Colonic mucosa (tissue), 4 donors: ENCODE measurements at regions not wholly inside any gene's neighbourhood (a gene's known extent, or its start where the extent isn't known, plus 50 kb on each side); places are given as distances from the start of the nearest gene placed in this dataset.

Experiments
- DNase-seq: peaks from one replicate; pipeline ENCODE4 v3.0.0-alpha.2; 2020
- H3K27ac ChIP-seq: fragments of 200-600 bp; one replicate; pipeline ENCODE4 v1.8.0; 2021
- H3K27me3 ChIP-seq: fragments of 200-600 bp; one replicate; pipeline ENCODE4 v1.8.0; 2021
- H3K36me3 ChIP-seq: fragments of 200-600 bp; one replicate; pipeline ENCODE4 v1.8.0; 2021
- H3K4me1 ChIP-seq: fragments of 200-600 bp; one replicate; pipeline ENCODE4 v1.8.0; 2021; ENCODE audit warnings: mild to moderate bottlenecking
- H3K4me3 ChIP-seq: fragments of 200-600 bp; one replicate; pipeline ENCODE4 v1.8.0; 2021
- H3K9ac ChIP-seq, 2 donors: one replicate each; pipeline ENCODE4 v1.7.0; 2013; ENCODE audit warnings: control low read depth in 2 of 2, low read depth in 2 of 2, low read length in 2 of 2
- H3K9me3 ChIP-seq: fragments of 200-600 bp; one replicate; pipeline ENCODE4 v1.8.0; 2021
- CTCF ChIP-seq: fragments of 200-600 bp; IDR thresholded peaks from one replicate; pipeline ENCODE4 v1.8.0; 2022; ENCODE audit warnings: antibody characterized with exemption, mild to moderate bottlenecking
- intact Hi-C: fragments of 100-400 bp; cut with DNase I; formaldehyde crosslinking; loops from one replicate; pipeline ENCODE4 v1.14.1; 2022
- donor health status: healthy.
- donor health status: DM: no; HTN: no; CAD: no.
- donor health status: DM: no; HTN: no; CAD: no.

DNA sequence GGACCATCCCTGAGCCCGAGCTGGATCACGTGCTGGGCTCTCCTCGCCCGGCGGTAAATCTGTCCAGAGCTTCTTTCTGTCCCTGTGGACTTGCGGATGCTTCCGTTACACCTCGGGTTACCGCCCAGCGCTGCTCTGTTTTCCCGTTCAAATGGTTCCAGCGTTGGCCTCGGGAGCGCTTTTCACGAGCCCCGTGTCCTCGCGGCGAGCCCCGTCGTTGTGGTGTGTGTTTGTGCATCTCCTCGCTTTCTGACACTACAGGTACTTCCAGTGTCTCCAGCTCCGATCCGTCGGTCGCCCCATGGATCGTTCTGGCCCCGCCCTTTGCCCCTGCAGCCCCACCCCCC lies 77.4 kb downstream of the RTP5 start:
- no peak overlapping the region for H3K27ac ChIP-seq
- DNase-seq: no peak
- H3K36me3 ChIP-seq: no peaks in the 10 kb centered on the region
- no peak overlapping the region for H3K9ac ChIP-seq
- peaks cover 3% of the 10 kb centered on the region for H3K4me1 ChIP-seq
- H3K4me3 ChIP-seq: no peak overlapping the region
- no peaks in the 10 kb centered on the region for H3K9me3 ChIP-seq
- H3K27me3 ChIP-seq: no peaks in the 10 kb centered on the region
- no peak for TF ChIP-seq CTCF
- intact Hi-C loops: no loop called here

- no peaks in the 10 kb centered on the region for H3K36me3 ChIP-seq
- DNase-seq: no peak
- H3K4me3 ChIP-seq: no peak overlapping the region
- TF ChIP-seq CTCF: no peak
- H3K9ac ChIP-seq: no peak overlapping the region
- no peaks in the 10 kb centered on the region for H3K27me3 ChIP-seq
- intact Hi-C loops: no loop called here
- no peak overlapping the region for H3K27ac ChIP-seq
- H3K9me3 ChIP-seq: no peaks in the 10 kb centered on the region
- peaks cover 3% of the 10 kb centered on the region for H3K4me1 ChIP-seq
Observed at GRCh38 chr2:241947401-241947800, 77.9 kb downstream of the RTP5 start.

- Histone ChIP-seq H3K36me3 (no peaks in the 10 kb centered on the region), H3K27me3 (no peaks in the 10 kb centered on the region), H3K4me3 (no peak overlapping the region), H3K9ac (no peak overlapping the region), H3K27ac (no peak overlapping the region), H3K9me3 (no peaks in the 10 kb centered on the region), H3K4me1 (peaks cover 3% of the 10 kb centered on the region)
- no peak for DNase-seq
- no peak for TF ChIP-seq CTCF
- intact Hi-C loops: no loop called here
Observed at GRCh38 chr2:241947876-241948275, 78.3 kb downstream of the RTP5 start.

DNA sequence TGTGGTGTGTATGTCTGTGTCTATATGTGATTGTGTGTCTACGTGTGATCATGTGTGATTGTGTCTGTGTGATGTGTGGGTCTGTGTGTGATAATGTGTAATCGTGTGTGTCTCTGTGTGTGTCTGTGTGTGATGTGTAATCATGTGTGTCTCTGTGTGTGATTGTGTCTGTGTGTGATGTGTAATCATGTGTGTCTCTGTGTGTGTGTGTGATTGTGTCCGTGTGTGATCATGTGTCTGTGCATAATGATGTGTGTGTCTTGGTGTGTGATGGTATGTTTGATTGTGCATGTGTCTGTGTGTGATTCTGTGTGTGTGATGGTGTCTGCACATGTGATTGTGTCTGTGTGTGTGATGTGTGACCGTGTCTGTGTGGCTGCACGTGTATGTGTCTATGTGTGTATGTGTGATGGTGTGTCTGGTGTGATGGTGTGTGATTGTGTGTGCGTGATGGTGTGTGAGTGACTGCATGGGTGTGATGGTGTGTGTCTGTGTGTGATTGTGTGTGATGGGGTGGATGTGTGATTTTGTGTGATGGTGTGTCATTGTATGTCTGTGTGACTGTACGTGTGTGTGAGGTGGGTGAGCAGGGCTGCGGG lies 78.9 kb downstream of the RTP5 start:
- TF ChIP-seq CTCF: no peak
- no peaks in the 10 kb centered on the region for H3K27me3 ChIP-seq
- H3K9me3 ChIP-seq: no peaks in the 10 kb centered on the region
- H3K4me3 ChIP-seq: no peak overlapping the region
- intact Hi-C loops: no loop called here
- H3K36me3 ChIP-seq: no peaks in the 10 kb centered on the region
- H3K27ac ChIP-seq: no peak overlapping the region
- no peak overlapping the region for H3K9ac ChIP-seq
- H3K4me1 ChIP-seq: peaks cover 3% of the 10 kb centered on the region
- DNase-seq: no peak

GRCh38 chr2:241948901-241949735 lies 79.6 kb downstream of the RTP5 start:
- intact Hi-C loops: no loop called here
- H3K4me3 ChIP-seq: no peak overlapping the region
- no peak for TF ChIP-seq CTCF
- H3K9ac ChIP-seq: no peak overlapping the region
- no peak for DNase-seq
- no peaks in the 10 kb centered on the region for H3K27me3 ChIP-seq
- H3K9me3 ChIP-seq: no peaks in the 10 kb centered on the region
- H3K4me1 ChIP-seq: peaks cover 3% of the 10 kb centered on the region
- H3K36me3 ChIP-seq: no peaks in the 10 kb centered on the region
- H3K27ac ChIP-seq: no peak overlapping the region
